Fibroblast of skin of back (primary cell): ENCODE measurements at regions not wholly inside any gene's neighbourhood (a gene's known extent, or its start where the extent isn't known, plus 50 kb on each side); places are given as distances from the start of the nearest gene placed in this dataset.
"Not testable (repeated sequence)": the region's sequence is repeated elsewhere in the genome, so short reads cannot be mapped to it uniquely, and the experiment has no call there.

Experiments
- DNase-seq: peaks from one replicate; pipeline ENCODE4 v3.0.0-alpha.2; 2013

- not testable (repeated sequence) for DNase-seq
These were observed 978.9 kb downstream of the EPHA3 start for GRCh38 chr3:90086297-90086696.

- DNase-seq = no peak
These were observed 980.3 kb downstream of the EPHA3 start for GRCh38 chr3:90087703-90088102.

- DNase-seq = peak; percentile 66
These were observed 984.1 kb downstream of the EPHA3 start for GRCh38 chr3:90091549-90091948.

- DNase-seq = peak; percentile 41
These were observed 985.6 kb downstream of the EPHA3 start for GRCh38 chr3:90092994-90093393.

GRCh38 chr3:90095811-90096210 lies 988.4 kb downstream of the EPHA3 start:
- no peak for DNase-seq

- DNase-seq = no peak
These were observed 992.1 kb downstream of the EPHA3 start for GRCh38 chr3:90099493-90099892.

GRCh38 chr3:90102146-90102545 lies 994.7 kb downstream of the EPHA3 start:
- DNase-seq = no peak

- no peak for DNase-seq
These were observed 1013.9 kb downstream of the EPHA3 start for GRCh38 chr3:90121326-90121725.

- DNase-seq = no peak
These were observed 1021.0 kb downstream of the EPHA3 start for GRCh38 chr3:90128391-90128790.

- no peak for DNase-seq
These were observed 1022.3 kb downstream of the EPHA3 start for GRCh38 chr3:90129730-90130129.

GRCh38 chr3:90132197-90132596 lies 1024.8 kb downstream of the EPHA3 start:
- peak; percentile 26 for DNase-seq

GRCh38 chr3:90134090-90134489 lies 1026.7 kb downstream of the EPHA3 start:
- DNase-seq = no peak

GRCh38 chr3:90136456-90137191 lies 1029.2 kb downstream of the EPHA3 start:
- no peak for DNase-seq

- DNase-seq = no peak
These were observed 1037.9 kb downstream of the EPHA3 start for GRCh38 chr3:90145094-90145860.

GRCh38 chr3:90180096-90180495 lies 1072.7 kb downstream of the EPHA3 start:
- DNase-seq = no peak

GRCh38 chr3:90180543-90180942 lies 1073.1 kb downstream of the EPHA3 start:
- DNase-seq = no peak

GRCh38 chr3:90182291-90182976 lies 1075.0 kb downstream of the EPHA3 start:
- DNase-seq = peak; percentile 55

GRCh38 chr3:90184861-90185260 lies 1077.4 kb downstream of the EPHA3 start:
- DNase-seq = peak; percentile 74

GRCh38 chr3:90197383-90197782 lies 1090.0 kb downstream of the EPHA3 start:
- DNase-seq = not testable (repeated sequence)

GRCh38 chr3:90202931-90203330 lies 1095.5 kb downstream of the EPHA3 start:
- DNase-seq = not testable (repeated sequence)

GRCh38 chr3:90206482-90206881 lies 1099.1 kb downstream of the EPHA3 start:
- DNase-seq = not testable (repeated sequence)

- not testable (repeated sequence) for DNase-seq
These were observed 1100.1 kb downstream of the EPHA3 start for GRCh38 chr3:90207353-90208097.

GRCh38 chr3:90221900-90222299 lies 1114.5 kb downstream of the EPHA3 start:
- DNase-seq = no peak
